ENCODE measurements at regions not wholly inside any gene's neighbourhood (a gene's known extent, or its start where the extent isn't known, plus 50 kb on each side); places are given as distances from the start of the nearest gene placed in this dataset.

DNA sequence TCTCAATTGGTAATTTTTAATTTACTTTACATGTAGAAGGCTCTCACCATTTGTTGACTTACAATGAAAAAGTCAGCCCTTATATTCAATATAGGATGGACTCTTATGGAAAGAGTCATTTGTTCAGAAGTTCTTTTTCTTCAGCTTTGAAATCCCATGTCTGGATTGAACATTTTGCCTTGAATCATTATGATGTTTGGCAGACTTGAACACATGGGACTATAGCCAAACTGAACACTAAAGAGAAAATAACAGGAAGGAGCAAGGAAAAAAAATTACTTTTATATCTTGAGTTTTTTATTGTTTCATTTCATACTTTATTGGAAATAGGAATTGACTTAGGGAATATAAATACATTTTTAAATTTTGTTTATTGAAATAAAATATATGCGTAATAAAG lies 1503.0 kb downstream of the EFNA5 start:
- TF ChIP-seq, protein P1, sequence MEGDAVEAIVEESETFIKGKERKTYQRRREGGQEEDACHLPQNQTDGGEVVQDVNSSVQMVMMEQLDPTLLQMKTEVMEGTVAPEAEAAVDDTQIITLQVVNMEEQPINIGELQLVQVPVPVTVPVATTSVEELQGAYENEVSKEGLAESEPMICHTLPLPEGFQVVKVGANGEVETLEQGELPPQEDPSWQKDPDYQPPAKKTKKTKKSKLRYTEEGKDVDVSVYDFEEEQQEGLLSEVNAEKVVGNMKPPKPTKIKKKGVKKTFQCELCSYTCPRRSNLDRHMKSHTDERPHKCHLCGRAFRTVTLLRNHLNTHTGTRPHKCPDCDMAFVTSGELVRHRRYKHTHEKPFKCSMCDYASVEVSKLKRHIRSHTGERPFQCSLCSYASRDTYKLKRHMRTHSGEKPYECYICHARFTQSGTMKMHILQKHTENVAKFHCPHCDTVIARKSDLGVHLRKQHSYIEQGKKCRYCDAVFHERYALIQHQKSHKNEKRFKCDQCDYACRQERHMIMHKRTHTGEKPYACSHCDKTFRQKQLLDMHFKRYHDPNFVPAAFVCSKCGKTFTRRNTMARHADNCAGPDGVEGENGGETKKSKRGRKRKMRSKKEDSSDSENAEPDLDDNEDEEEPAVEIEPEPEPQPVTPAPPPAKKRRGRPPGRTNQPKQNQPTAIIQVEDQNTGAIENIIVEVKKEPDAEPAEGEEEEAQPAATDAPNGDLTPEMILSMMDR (IDR thresholded peaks at IDR 0.05) = no peak
- H3K9me3 ChIP-seq = no peaks in the 10 kb centered on the region
- H3K27ac ChIP-seq = no peak overlapping the region
- H3K4me3 ChIP-seq = no peak overlapping the region
- H3K4me1 ChIP-seq = no peaks in the 10 kb centered on the region
- H3K27me3 ChIP-seq = no peaks in the 10 kb centered on the region
- intact Hi-C loops (cut with DNase I) = no loop called here
- H3K36me3 ChIP-seq = no peaks in the 10 kb centered on the region
- DNase-seq (ENCODE audit: low spot score in 2 of 2) = no peak

GRCh38 chr5:106163233-106163632 lies 1507.5 kb downstream of the EFNA5 start:
- Histone ChIP-seq H3K9me3 (no peaks in the 10 kb centered on the region), H3K27me3 (no peaks in the 10 kb centered on the region), H3K36me3 (no peaks in the 10 kb centered on the region), H3K27ac (no peak overlapping the region), H3K4me1 (no peaks in the 10 kb centered on the region), H3K4me3 (no peak overlapping the region)
- intact Hi-C loops (cut with DNase I) = no loop called here
- DNase-seq (ENCODE audit: low spot score in 2 of 2) = no peak
- TF ChIP-seq, protein P1 (IDR thresholded peaks at IDR 0.05) = no peak

DNA sequence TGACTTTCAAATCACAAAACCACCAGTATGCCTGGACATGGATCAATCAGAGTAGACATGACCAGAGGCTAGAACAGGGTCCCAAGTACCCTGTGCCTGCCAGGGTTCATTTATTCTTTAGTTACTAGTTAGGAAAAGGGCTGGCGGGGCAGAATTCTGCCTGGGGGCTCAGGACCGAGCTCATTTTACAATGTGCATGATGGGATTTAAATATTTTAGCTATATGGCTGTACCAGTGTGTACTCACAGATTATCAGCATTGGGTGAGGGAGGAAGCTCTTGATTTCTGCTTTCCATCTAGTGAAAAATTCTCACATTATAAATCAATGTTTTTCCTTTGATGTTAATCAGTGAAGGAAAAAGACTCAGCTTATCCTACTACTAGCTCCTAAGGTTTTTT lies 1511.1 kb downstream of the EFNA5 start:
- no peak for DNase-seq (ENCODE audit: low spot score in 2 of 2)
- no peak overlapping the region for H3K27ac ChIP-seq
- H3K4me1 ChIP-seq = no peaks in the 10 kb centered on the region
- no peaks in the 10 kb centered on the region for H3K9me3 ChIP-seq
- no peaks in the 10 kb centered on the region for H3K27me3 ChIP-seq
- H3K36me3 ChIP-seq = no peaks in the 10 kb centered on the region
- intact Hi-C loops (cut with DNase I) = no loop called here
- TF ChIP-seq, protein P1 (IDR thresholded peaks at IDR 0.05) = no peak
- H3K4me3 ChIP-seq = no peak overlapping the region

GRCh38 chr5:106154280-106154716 lies 1516.4 kb downstream of the EFNA5 start:
- no peak for DNase-seq (ENCODE audit: low spot score in 2 of 2)
- H3K4me3 ChIP-seq = no peak overlapping the region

GRCh38 chr5:106152569-106152968 lies 1518.2 kb downstream of the EFNA5 start:
- Histone ChIP-seq H3K4me1 (no peaks in the 10 kb centered on the region), H3K27me3 (no peaks in the 10 kb centered on the region), H3K9me3 (no peaks in the 10 kb centered on the region), H3K27ac (no peak overlapping the region), H3K36me3 (no peaks in the 10 kb centered on the region), H3K4me3 (no peak overlapping the region)
- intact Hi-C loops (cut with DNase I) = no loop called here
- TF ChIP-seq, protein P1 (IDR thresholded peaks at IDR 0.05) = no peak
- DNase-seq (ENCODE audit: low spot score in 2 of 2) = no peak

More at GRCh38 chr5:106154280-106154716, 1516.4 kb downstream of the EFNA5 start:
- no peaks in the 10 kb centered on the region for H3K27me3 ChIP-seq
- TF ChIP-seq, protein P1 (IDR thresholded peaks at IDR 0.05) = no peak
- intact Hi-C loops (cut with DNase I) = no loop called here
- no peaks in the 10 kb centered on the region for H3K36me3 ChIP-seq
- no peaks in the 10 kb centered on the region for H3K4me1 ChIP-seq
- H3K27ac ChIP-seq = no peak overlapping the region
- no peaks in the 10 kb centered on the region for H3K9me3 ChIP-seq

- Histone ChIP-seq H3K4me1 (no peaks in the 10 kb centered on the region), H3K27me3 (no peaks in the 10 kb centered on the region), H3K4me3 (no peak overlapping the region), H3K9me3 (no peaks in the 10 kb centered on the region), H3K27ac (no peak overlapping the region), H3K36me3 (no peaks in the 10 kb centered on the region)
- TF ChIP-seq, protein P1 (IDR thresholded peaks at IDR 0.05) = no peak
- intact Hi-C loops (cut with DNase I) = no loop called here
- DNase-seq (ENCODE audit: low spot score in 2 of 2) = no peak
These were observed 1528.6 kb downstream of the EFNA5 start for GRCh38 chr5:106142116-106142515.

All from ascending aorta (tissue), 2 donors.